GM19238 (cell line): ENCODE measurements at regions not wholly inside any gene's neighbourhood (a gene's known extent, or its start where the extent isn't known, plus 50 kb on each side); places are given as distances from the start of the nearest gene placed in this dataset.
"Not testable (repeated sequence)": the region's sequence is repeated elsewhere in the genome, so short reads cannot be mapped to it uniquely, and the experiment has no call there.

ENCODE experiments used
- DNase-seq: peaks from one replicate; pipeline ENCODE4 v3.0.0; 2011; ENCODE audit warnings: low spot score; ENCODE audit not compliant: insufficient read length

DNA sequence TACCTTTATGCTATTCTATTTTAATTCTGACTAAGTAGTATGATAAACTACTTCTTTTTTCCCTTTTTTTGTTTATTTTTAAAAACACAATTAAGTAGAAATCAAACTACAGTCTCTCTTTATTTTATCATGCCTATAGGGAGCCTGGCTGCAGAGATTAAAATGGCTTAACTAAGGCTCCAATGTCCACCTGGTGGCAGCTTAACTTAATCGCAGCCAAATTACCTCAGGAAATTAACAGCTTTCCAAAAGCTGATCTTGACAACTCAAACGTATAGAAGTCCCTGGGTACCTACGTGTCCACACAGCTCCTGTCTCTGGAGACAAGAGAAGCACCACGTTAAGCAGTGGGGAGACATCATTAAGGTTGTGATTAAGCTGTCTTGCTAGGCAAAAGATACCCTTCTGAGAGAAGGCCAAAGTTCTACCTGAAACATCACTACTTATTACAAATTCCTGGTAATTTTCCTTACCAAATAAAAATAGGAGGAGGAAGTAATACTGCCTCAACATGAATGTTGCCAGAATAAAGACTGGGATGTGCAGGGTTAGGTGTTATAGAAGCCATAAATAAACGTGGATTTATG is 63.2 kb upstream of the SNX19 start:
- DNase-seq, result no peak

DNA sequence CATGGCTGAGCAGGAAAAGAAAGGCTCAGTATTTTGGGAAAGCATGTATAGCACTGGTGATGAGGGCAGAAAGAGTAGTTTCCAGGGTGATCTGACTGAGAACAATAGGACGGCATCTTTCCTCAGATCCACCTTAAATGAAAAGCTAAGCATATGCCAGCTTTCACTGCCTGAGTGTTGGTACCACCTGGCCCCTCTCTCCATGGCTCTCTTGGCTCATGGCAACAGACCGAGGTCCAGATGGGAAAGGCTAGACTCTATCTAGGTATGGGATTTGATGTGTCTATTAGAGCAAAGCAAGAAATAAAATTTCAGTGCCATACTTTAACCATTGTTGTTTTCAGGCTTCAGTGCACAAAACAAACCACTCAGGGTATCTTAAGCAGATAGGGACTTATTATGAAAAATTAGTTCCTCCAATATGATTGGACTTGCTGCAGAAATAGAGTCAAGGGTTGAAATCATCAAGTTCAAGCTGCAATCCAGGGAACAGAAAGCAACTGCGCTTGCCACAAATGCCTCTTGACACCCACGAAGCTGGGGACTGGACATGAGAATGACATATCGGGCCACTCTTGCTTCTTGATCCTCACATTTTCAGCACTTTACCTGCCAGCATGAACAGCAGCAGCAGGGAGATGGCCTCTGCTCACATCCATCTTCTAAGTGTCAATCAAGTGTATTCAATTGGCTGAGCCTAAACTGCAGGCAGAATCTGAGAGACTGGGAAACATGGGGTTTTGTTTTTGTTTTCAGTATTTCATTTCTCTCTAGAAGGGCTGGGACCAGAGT is 64.0 kb upstream of the SNX19 start:
- no peak for DNase-seq

DNA sequence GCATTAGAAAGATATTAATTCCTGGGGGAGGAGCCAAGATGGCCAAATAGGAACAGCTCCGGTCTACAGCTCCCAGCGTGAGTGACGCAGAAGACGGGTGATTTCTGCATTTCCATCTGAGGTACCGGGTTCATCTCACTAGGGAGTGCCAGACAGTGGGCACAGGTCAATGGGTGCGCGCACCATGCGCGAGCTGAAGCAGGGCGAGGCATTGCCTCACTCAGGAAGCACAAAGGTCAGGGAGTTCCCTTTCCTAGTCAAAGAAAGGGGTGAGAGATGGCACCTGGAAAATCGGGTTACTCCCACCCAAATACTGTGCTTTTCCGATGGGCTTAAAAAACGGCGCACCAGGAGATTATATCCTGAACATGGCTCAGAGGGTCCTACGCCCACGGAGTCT is 68.0 kb upstream of the SNX19 start:
- DNase-seq, result not testable (repeated sequence)

DNA sequence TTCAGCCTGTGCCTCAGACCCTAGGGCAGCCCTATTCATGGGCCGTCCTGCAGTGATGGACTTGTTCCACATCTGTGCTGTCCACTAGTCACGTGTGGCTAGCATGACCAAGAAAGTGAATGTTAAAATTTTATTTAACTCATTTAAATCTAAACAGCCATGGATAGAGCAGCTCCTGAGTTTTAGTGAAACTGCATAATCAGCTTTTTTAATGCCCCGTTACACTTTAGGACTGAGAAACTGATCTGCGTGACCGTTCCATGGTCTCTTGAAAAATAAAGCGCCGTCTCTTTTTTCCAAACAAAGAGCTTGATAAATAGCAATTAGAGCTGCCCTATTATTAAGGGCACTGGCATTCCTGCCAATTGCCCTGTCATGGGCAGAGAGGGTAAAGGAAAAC is 76.5 kb upstream of the SNX19 start:
- DNase-seq, result no peak

DNA sequence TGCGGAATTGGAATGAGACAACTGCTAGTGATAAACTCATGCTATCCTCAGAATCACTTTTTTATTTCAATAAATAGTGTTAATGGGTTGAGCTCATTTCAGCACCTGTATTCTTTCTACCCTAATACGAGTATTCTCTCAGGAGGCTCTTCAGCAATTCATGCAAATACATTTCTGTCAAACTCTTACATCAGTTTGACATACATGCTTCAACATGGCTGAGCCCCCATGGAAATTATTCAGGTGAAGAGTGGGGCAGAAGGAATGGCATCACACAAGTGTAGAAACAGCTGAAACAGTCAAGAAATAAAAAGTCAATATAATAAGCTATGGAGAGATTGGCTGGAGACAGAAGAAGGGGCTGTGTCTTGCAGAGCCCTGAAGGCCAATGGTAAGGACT is 77.8 kb upstream of the SNX19 start:
- DNase-seq, result no peak

DNA sequence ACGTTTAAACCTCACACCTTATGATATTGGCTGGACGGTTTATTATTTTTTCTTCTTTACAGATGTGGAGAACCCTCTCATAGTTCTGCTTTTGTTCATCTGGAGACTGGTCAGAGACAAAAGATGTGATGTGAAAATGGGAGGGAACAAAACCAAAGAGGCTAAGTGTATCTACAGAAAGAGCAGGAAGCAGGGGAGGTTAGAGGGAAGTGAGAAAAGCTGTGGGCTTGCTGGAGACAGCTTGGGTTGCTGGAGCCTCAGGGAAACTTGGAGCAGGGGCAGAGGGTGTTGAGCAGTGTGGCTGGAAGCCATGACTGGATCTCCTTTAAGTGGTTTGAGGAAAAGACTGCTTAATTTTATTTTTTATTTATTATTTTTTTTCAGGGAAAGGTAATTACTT is 79.0 kb upstream of the SNX19 start:
- no peak for DNase-seq

DNA sequence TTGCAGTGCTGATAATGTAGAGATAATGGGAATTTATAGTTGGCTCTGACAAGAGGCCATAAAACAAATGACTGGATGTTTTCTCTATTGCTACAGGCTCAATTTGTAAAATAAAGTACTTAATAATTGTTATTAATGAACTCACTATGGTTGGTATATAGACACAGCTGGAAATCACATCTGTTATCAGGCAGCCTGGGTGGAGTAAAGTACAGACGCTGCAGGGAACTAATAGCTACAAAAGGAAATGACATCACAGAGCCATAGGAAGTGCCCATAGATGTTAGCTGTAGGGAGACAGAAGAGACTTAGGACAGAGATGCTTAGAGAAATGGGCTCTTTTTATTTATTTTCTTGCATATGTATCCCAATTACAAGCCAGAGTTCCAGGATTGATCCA is 81.0 kb upstream of the SNX19 start:
- no peak for DNase-seq

DNA sequence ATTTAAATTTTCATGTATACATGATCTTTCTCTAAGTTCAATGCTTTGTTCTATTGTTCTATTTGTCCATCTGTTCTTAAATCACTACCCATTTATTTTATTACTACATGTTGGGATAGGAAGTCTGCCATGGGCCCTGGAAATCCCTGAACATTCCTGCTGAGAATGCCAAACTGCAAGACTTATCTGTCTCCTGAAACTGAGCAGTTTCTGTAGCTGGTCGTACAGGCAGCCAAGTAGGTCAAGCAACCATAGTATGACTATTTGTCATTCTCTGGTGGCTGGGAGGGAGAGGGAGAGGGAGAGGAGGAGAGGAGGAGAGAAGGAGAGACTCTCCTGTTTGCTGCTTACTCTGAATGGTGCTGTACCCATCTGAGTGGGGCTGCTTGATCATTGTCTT is 82.8 kb upstream of the SNX19 start:
- no peak for DNase-seq

DNA sequence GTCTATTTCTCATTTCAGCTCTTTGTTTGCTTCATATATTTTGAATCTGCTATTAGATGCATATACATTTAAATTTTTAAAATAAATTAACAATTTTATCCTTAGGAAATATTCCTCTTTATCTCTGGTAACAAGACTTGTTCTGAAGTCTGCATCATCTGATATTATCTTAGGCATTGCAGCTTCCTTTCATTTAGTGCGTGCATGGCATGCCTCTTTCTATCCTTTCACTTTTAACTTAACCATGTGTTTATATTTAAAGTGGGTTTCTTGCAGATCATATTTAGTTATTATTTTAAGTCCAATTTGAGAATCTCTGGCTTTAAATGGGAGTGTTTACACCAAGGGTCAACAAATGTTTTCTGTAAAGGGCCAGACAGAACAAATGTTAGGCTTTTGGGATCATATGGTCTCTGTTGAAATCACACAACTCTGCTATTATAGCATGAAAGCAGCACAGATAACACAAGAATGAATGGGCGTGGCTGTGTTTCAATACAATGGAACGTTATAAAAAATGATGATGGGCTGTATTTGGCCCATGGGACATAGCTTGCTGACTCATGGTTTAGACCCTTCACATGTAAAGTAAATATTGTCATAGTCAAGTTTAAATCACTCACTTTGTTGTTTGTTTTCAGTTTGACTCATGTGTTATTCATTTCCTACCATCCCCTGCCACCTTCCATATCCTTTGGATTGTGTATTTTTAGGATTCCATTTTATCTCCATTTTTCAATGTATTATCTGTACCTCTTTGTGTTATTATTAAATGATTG is 83.9 kb upstream of the SNX19 start:
- no peak for DNase-seq

DNA sequence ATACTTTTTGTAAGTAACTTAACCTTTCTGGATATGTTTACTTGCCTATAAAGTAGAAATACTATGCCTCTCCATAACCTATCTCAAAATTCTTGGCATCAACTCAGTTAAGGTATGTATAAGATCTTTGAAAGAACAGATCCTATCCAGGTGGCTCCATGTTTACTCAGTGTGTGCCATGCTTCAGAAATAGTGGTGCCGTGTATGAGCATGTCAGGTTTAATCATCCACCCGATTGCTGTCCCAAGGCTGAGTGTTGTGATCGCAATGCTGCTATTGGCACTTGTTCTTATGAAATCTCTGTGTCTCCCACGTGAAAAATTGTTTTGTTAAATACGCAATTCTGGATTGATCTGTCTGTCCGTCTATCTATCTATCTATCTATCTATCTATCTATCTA is 85.9 kb upstream of the SNX19 start:
- no peak for DNase-seq

DNA sequence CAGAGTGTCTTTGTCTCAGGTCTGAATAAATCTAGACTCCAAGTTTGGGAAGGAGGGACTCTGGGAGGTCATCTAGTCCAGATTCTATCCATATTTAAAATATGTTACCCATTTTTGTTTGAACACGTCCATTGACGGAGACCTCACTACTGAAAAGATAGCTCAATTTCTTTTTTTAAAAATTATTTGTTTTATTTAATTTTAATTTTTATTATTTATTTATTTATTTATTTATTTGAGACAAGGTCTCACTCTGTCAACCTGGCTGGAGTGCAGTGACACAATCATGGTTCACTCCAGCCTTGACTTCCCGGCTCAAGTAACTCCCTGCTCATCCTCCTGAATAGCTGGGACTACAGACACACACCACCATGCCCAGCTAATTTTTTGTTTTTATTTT is 89.5 kb upstream of the SNX19 start:
- no peak for DNase-seq

DNA sequence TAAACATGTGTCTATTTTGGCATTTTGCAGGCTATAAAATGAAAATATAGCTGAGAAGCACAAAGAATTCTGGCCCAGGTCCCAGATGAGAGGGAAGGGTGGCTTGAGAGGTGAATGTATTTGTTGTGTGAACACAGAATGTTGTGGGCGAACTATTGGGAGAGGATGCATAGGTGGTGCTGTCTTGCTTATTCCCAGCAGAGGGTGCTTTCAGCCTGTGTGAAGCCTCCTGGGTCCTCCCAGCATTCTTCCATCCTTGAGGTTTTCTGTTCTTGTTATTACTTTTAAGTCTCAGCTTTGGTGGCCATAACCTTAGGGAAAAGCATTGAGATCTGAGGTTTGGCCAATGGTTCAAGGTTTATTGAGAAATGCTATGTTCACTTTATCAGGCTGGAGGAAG is 108.7 kb upstream of the SNX19 start:
- DNase-seq, result no peak

DNA sequence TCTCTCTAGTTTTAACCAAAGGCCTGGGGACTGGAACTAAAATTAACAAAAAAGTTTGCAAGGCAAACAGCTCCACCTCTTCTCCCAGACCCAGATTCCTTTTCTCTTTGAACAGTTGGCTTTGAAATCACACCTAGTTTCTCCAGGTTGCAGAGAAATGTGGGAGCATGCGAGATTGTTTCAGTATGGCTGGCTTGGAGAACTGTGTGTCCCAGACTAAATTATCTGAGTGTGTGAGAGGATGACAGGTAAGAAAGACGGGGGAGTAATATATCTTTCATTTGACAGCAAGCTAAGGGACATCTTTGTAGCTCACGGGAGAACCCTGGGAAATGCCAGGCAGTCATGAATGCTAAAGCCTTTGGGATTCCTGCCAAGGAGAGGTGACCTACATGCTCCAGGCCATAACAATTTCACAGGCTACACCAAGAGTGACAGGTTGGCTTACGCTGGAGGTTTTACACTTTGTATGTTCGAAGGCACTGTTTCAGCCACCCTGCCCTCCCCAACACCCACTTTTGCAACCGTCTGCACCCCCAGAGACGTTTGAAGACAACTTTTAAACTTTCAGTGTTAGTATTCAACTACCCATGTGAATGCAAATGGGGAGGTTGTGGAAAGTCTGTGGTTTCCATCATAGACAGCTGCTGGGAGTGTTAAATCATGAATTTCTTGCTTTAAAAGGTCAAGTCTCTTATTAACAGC is 109.3 kb upstream of the SNX19 start:
- no peak for DNase-seq

DNA sequence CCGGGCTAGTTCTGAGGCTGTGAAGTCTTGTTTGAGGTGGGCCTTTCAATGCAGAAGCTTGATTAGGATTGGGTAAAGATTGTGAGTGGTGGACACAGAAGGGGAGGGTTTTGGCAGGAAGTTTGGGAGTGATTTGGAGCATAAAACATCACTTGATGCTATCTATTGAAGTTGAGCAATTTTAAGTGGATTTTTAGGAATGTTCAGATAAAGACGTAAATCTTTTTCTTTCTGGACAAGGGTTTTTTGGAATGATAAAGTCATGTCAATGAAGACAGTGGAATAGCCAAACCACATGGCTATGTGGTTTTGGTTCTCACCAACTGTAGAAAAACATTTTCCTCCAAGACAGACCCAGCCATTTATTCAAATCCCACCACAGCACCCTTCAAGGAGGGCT is 111.2 kb upstream of the SNX19 start:
- DNase-seq, result no peak

DNA sequence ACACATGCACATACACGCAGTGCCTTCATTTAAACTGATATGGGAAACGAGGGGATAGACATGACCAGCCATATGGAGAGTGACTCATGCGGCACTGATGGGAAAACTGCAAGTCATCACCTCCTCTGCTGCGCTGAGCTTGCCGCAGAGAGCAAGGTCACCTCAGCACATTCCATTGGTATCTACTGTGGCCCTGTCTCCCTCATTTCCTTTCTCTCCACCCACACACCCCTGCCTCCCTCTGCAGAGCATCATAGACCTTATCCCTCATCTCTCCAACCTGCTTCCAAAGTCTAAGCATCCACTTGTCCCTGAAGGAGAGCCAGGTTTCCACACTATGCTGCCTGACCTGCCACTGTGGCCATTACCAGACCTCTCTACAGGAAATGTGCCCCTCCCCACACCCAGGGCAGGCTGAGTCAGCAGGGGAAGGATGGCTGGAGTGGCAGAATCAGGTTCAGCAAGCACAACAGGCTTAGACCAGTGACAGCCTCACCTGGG is 116.9 kb upstream of the SNX19 start:
- no peak for DNase-seq

DNA sequence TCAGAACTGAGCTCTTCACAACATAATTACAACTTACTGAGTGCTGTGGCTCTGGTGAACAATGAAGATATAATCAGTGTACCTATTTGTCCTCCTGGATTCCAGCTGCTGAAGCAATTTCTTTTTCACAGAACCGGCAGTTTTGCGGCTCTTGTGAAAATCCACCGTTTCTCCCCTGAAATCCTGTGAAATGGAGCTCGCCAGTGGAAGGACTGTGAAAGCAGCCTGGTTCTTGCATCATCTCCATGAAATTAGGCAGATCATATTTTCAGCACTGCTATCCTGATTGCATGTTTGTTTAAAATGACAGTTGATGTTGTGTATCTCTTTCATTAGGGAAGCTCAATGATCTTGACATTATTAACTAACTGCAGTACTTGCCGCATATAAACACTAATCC is 120.2 kb upstream of the SNX19 start:
- no peak for DNase-seq

DNA sequence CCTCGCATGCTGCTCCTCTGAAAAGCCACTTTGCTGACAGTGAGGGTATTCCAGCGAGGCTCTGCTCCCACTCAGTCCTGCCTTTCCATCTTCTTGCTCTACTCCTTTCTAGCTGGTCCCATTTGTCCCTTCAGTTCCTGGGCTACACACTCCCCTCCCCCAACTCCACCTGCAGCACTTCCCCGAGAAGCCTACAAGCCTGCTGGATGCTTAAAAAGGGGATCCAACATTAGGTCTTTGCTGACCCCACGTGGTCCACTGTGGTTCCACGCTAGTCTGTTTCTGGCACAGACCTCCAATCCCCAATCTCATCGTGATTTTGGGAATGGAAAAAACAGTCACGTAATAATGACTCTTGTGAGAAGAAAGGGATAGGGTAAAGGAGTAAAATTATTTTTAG is 121.6 kb upstream of the SNX19 start:
- DNase-seq, result no peak

DNA sequence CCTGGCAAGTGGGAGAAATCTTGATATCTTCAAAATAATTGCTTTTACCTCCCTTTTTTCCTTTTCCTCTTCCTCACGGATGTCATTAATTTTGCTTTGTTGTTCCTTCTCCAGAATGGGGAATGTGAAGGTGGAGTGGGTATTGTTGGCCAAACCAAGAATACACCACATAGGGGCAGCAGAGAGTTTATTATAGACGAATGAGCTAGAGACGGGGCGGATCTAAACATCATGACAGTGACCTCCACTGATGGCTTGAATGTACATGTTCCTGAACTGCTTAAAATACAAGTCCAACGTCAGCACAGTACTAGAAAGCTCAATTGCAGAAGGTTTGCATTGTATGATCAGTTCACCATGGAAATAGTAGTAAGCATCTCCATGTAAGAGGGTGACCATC is 122.3 kb upstream of the SNX19 start:
- no peak for DNase-seq

DNA sequence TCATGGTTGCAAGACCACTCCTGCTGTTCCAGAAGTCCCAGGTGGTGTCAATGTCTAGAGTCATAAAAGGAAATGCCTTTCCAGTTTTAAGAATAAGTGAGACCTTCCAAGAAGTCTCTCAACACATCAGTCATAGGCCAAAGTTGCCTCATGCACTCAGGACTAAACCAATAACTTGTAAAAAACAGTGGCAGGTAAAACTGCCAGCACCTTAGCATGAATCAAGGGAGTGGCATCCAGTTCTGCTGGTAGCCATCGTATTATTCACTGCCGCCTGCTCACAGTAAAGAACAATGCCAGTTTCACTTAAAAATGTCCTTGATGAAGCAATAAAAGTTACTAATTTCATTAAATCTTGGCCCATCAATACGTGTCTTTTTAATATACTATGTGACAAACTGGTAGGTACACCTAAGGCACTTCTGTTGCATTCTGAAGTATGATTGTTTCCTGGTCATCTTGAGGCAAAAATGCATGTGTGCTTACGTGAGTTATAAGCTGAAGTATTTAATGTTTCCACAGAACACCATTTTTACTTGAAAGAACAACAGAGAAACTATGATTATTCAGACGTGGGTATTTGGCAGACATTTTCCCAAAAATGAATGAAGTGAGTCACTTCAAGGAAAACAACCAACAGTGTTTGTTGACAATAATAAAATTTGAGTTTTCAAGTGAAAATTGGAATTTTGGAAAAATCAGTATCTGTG is 125.2 kb upstream of the SNX19 start:
- DNase-seq, result no peak

DNA sequence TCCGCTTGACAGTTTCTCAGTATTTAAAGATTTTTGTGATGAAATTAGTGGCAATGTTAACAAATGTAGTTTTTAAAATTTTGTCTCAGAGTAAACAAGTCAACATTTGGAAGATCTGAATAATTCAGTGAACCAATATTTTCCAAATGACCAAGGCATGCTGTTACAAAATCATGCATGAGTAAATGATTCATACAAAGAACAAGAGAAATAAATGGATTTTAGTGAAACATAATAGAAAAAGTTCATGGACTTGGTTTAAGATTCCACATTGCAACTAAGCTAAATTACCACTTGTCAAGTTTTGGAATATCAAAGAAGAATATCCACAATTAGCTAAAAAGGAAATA is 125.7 kb upstream of the SNX19 start:
- no peak for DNase-seq

DNA sequence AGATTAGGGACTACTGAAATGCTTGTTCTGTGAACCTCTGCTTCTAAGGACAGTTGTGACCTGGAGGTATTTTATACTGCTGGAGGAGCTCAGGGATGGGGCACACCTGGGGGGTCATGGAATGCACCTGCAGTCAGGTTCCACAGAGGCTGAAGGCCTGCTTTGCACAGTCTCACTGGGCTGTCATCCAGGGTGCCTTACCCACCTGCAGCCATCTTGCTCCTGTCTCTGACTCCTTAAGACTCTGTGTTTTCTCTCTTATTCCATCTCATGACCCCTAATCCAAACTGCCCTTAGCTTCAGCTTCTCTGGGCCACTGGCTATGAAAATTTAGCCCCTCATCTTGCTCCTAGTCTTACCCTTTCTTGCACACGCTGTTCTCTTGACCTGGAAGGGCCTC is 127.0 kb upstream of the SNX19 start:
- no peak for DNase-seq
